Vagina (tissue), 2 donors: ENCODE measurements at regions not wholly inside any gene's neighbourhood (a gene's known extent, or its start where the extent isn't known, plus 50 kb on each side); places are given as distances from the start of the nearest gene placed in this dataset.

Source experiments
- DNase-seq, 2 donors: peaks; one replicate each; pipeline ENCODE4 v3.0.0-alpha.2; 2017; ENCODE audit errors: extremely low spot score in 2 of 2
- H3K27ac ChIP-seq: fragments of 200-600 bp; sonication (generic); one replicate; pipeline ENCODE4 v1.5.1; 2019
- H3K27me3 ChIP-seq: fragments of 200-600 bp; sonication (generic); one replicate; pipeline ENCODE4 v1.5.1; 2019
- H3K36me3 ChIP-seq, 2 donors: fragments of 200-600 bp; sonication (generic); one replicate each; pipeline ENCODE4 v1.5.1; 2017 to 2019
- H3K4me1 ChIP-seq: fragments of 200-600 bp; sonication (generic); one replicate; pipeline ENCODE4 v1.5.1; 2019
- H3K4me3 ChIP-seq, 2 donors: fragments of 200-600 bp; sonication (generic); 1 replicate in 1 of 2; 2 replicates in 1 of 2; pipeline ENCODE4 v1.5.1; 2016 to 2019
- H3K9me3 ChIP-seq: fragments of 200-600 bp; sonication (generic); one replicate; pipeline ENCODE4 v1.5.1; 2019
- CTCF ChIP-seq, 3 experiments: fragments of 450-650 bp in 2 of 3; fragments of 200-600 bp in 1 of 3; sonication (generic) in 1 of 3; IDR thresholded peaks; one replicate each; pipeline ENCODE4 v1.5.1; 2017 to 2019; ENCODE audit warnings: antibody characterized with exemption in 3 of 3, mild to moderate bottlenecking in 2 of 3, moderate library complexity in 2 of 3
- POLR2A ChIP-seq, 2 donors: fragments of 450-650 bp; IDR thresholded peaks; one replicate each; pipeline ENCODE4 v1.6.1; 2017; ENCODE audit warnings: antibody characterized with exemption in 2 of 2, mild to moderate bottlenecking in 2 of 2, moderate library complexity in 2 of 2
- POLR2AphosphoS5 ChIP-seq, 2 donors: sonication (generic); formaldehyde crosslinking; IDR thresholded peaks; one replicate each; pipeline ENCODE4 v1.9.0; 2017; ENCODE audit warnings: antibody characterized with exemption in 2 of 2, mild to moderate bottlenecking in 2 of 2, low read depth in 1 of 2; ENCODE audit not compliant: insufficient read depth in 1 of 2
- intact Hi-C: fragments of 100-400 bp; cut with DNase I; formaldehyde crosslinking; loops from one replicate; pipeline ENCODE4 v1.15.1; 2023

DNA sequence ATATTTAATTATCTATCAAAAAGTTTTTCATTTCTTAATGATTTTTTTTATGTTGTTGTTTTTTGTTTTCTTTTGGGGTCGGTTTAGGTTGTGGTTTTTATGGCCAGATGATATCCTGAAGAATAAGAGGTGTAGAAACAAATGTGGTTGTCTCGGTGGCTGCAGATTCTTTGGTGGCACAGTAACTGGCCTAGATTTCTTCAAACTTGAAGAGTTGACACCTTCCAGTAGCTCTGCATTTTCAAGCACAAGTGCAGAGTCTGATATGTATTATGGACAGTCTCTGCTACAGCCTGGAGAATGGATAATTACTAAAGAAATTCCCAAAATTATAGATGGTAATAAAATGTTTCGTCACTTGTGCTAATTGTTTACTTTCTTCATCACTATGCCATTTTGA, 82.6 kb downstream of the BLTP1 start:
- Histone ChIP-seq H3K27ac (no peak overlapping the region), H3K9me3 (no peaks in the 10 kb centered on the region), H3K36me3 (peaks cover 0 to 18% of the 10 kb centered on the region in 2 donors), H3K4me3 (no peak overlapping the region), H3K27me3 (no peaks in the 10 kb centered on the region), H3K4me1 (no peaks in the 10 kb centered on the region)
- intact Hi-C loops, result no loop called here
- TF ChIP-seq POLR2AphosphoS5 (IDR thresholded peaks at IDR 0.05; ENCODE audit: insufficient read depth in 1 of 2, low read depth in 1 of 2) (no peak), CTCF (IDR thresholded peaks at IDR 0.05) (no peak), POLR2A (IDR thresholded peaks at IDR 0.05) (no peak)
- DNase-seq, result no peak

- Histone ChIP-seq H3K9me3 (no peaks in the 10 kb centered on the region), H3K36me3 (peaks cover 0 to 32% of the 10 kb centered on the region in 2 donors), H3K27me3 (no peaks in the 10 kb centered on the region), H3K4me1 (no peaks in the 10 kb centered on the region), H3K27ac (no peak overlapping the region), H3K4me3 (no peak overlapping the region)
- TF ChIP-seq CTCF (IDR thresholded peaks at IDR 0.05) (no peak), POLR2A (IDR thresholded peaks at IDR 0.05) (no peak), POLR2AphosphoS5 (IDR thresholded peaks at IDR 0.05; ENCODE audit: insufficient read depth in 1 of 2, low read depth in 1 of 2) (no peak)
- DNase-seq, result no peak
- intact Hi-C loops, result no loop called here
Measured at GRCh38 chr4:122243785-122244184, 91.7 kb downstream of the BLTP1 start.

DNA sequence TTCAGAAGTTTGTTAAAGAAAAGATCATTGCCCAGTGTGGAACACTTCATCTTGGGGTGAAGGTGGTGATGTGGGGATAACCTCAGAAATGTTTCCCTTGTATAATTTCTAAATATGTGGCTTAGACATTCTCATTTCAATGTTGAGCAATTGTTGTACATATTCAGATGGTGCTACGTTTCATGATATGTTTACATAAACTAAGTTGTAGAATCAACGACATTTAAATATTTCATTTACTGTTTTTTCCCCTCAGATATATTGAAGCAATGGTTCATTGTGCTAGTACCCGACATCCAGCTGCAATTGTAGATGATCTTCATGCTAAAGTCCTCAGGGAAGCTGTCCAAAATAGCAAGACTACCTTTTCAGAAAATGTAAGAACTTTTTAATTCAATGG, 92.6 kb downstream of the BLTP1 start:
- Histone ChIP-seq H3K27me3 (no peaks in the 10 kb centered on the region), H3K9me3 (no peaks in the 10 kb centered on the region), H3K4me1 (no peaks in the 10 kb centered on the region), H3K36me3 (peaks cover 0 to 35% of the 10 kb centered on the region in 2 donors), H3K27ac (no peak overlapping the region), H3K4me3 (no peak overlapping the region)
- DNase-seq, result no peak
- intact Hi-C loops, result no loop called here
- TF ChIP-seq POLR2A (IDR thresholded peaks at IDR 0.05) (no peak), POLR2AphosphoS5 (IDR thresholded peaks at IDR 0.05; ENCODE audit: insufficient read depth in 1 of 2, low read depth in 1 of 2) (no peak), CTCF (IDR thresholded peaks at IDR 0.05) (no peak)

GRCh38 chr4:122246551-122246950, 94.4 kb downstream of the BLTP1 start:
- Histone ChIP-seq H3K27ac (no peak overlapping the region), H3K27me3 (no peaks in the 10 kb centered on the region), H3K4me3 (no peak overlapping the region), H3K4me1 (no peaks in the 10 kb centered on the region), H3K9me3 (no peaks in the 10 kb centered on the region), H3K36me3 (peaks cover 0 to 43% of the 10 kb centered on the region in 2 donors)
- no peak for DNase-seq
- no peak for TF ChIP-seq POLR2AphosphoS5 (IDR thresholded peaks at IDR 0.05; ENCODE audit: insufficient read depth in 1 of 2, low read depth in 1 of 2)
- TF ChIP-seq CTCF (IDR thresholded peaks at IDR 0.05), result no peak
- TF ChIP-seq POLR2A (IDR thresholded peaks at IDR 0.05), result no peak
- intact Hi-C loops, result no loop called here

GRCh38 chr4:122249357-122249756, 97.2 kb downstream of the BLTP1 start:
- intact Hi-C loops, result no loop called here
- TF ChIP-seq CTCF (IDR thresholded peaks at IDR 0.05) (no peak), POLR2A (IDR thresholded peaks at IDR 0.05) (no peak), POLR2AphosphoS5 (IDR thresholded peaks at IDR 0.05; ENCODE audit: insufficient read depth in 1 of 2, low read depth in 1 of 2) (no peak)
- Histone ChIP-seq H3K27ac (no peak overlapping the region), H3K27me3 (no peaks in the 10 kb centered on the region), H3K4me1 (no peaks in the 10 kb centered on the region), H3K36me3 (peaks cover 0 to 67% of the 10 kb centered on the region in 2 donors), H3K4me3 (no peak overlapping the region), H3K9me3 (no peaks in the 10 kb centered on the region)
- no peak for DNase-seq
